Activated naive CD8-positive, alpha-beta T cell (primary cell): ENCODE measurements at regions not wholly inside any gene's neighbourhood (a gene's known extent, or its start where the extent isn't known, plus 50 kb on each side); places are given as distances from the start of the nearest gene placed in this dataset.
"Not testable (repeated sequence)": the region's sequence is repeated elsewhere in the genome, so short reads cannot be mapped to it uniquely, and the experiment has no call there.

Experiments used
- H3K27ac Mint-ChIP-seq: one replicate; pipeline ENCODE4 v1.8.0; 2021; ENCODE audit warnings: mixed read lengths
- H3K27me3 Mint-ChIP-seq: one replicate; pipeline ENCODE4 v1.8.0; 2021; ENCODE audit warnings: mixed read lengths
- H3K36me3 Mint-ChIP-seq: one replicate; pipeline ENCODE4 v1.8.0; 2021; ENCODE audit warnings: mixed read lengths
- H3K4me1 Mint-ChIP-seq: one replicate; pipeline ENCODE4 v1.8.0; 2021; ENCODE audit warnings: low read depth, mixed read lengths
- H3K4me3 Mint-ChIP-seq: one replicate; pipeline ENCODE4 v1.8.0; 2021; ENCODE audit warnings: mild to moderate bottlenecking, mixed read lengths
- H3K9me3 Mint-ChIP-seq: one replicate; pipeline ENCODE4 v1.8.0; 2021; ENCODE audit warnings: low read depth, mixed read lengths

DNA sequence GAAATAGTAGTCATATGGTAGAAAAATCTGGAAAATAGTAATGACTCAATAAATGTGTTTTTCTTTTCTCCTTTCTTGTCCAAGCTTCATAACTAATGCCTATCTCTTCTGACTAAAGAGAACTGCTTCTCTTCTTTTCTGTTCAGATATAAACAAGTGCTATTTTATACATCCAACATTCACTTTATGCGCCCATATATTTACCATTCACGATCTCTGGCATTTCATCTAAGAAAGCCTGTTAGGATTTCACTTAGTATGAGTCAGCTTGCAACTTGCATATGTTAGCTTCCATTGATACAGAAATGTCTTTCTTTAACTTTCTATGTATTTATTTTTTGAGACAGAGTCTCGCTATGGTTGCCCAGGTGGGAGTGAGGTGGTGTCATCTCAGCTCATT is 224.9 kb downstream of the VAPA start:
- no peaks in the 10 kb centered on the region for H3K27me3 Mint-ChIP-seq
- no peak overlapping the region for H3K4me3 Mint-ChIP-seq
- H3K4me1 Mint-ChIP-seq = peaks cover 5% of the 10 kb centered on the region
- H3K36me3 Mint-ChIP-seq = no peaks in the 10 kb centered on the region
- no peak overlapping the region for H3K27ac Mint-ChIP-seq
- no peaks in the 10 kb centered on the region for H3K9me3 Mint-ChIP-seq

DNA sequence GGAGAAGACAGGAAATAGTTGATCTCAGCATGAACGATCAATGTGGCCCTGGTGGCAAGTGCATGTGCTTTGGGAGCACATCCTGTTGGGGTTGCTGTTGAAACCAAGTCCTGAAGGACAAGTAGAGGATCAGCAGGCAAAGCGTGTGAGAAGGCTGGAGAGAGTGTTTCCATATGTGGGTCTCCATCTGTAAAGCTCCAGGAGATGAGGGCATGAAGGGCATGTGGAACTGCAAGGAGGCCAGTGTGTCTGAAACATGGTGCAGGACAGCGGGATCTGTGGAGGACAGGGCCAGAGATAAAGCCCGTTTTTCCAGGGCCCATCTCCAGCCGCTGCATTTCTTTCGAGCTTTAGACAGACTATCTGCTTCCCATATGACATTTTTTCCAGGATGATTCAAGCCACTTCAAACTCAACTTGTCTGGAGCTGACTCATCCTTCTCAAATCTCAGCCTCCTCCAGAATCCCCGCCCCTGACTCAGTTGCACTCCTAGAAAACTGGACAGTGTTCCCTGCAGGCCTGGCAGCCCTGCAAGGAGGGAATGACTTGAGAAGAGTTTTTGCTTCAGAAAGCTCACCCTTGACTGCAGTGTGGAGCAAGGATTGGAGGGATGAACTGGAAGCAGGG is 226.1 kb downstream of the VAPA start:
- H3K4me1 Mint-ChIP-seq = peaks cover 5% of the 10 kb centered on the region
- H3K9me3 Mint-ChIP-seq = no peaks in the 10 kb centered on the region
- no peak overlapping the region for H3K27ac Mint-ChIP-seq
- H3K4me3 Mint-ChIP-seq = no peak overlapping the region
- H3K27me3 Mint-ChIP-seq = no peaks in the 10 kb centered on the region
- H3K36me3 Mint-ChIP-seq = no peaks in the 10 kb centered on the region

DNA sequence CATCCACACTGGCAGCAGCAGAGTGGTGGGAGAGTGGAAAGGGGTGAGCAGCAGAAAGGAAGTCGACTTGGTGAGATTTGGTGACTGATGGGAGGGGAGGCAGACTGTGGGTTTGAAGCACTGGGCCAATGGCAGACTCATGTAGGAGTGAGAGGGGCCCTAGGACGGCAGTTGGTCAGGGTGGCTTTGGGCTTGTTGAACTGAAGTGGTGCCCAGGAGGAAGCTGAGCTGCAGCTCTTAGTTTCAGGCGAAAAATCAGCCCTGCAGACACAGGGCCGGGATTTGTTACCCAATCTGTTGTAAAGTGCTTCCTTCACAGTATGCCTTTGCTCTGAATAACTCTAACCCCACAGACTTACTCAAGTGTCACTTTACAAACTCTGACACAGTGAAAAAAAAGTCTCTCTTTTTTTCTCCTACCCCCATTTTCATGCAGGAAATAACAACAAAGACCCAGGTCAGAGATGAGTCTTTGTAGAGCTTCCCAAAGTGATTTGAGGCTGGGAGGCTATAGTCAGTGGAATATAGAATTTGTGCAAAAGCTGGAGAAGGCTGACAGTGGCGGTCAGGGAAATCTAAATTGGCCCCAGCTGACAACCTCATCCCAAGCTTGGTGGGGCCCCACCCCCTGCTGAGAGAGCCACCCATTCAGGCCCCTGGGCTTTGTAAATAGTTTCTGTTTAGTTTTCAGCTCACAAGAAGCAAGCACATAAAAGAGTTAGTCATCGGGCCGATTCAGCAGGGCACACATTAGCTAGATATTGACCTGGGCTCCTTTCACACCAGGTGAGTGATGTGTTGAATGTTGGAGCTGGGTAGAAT is 226.9 kb downstream of the VAPA start:
- H3K36me3 Mint-ChIP-seq = no peaks in the 10 kb centered on the region
- H3K4me1 Mint-ChIP-seq = peaks cover 5% of the 10 kb centered on the region
- H3K27ac Mint-ChIP-seq = no peak overlapping the region
- H3K9me3 Mint-ChIP-seq = no peaks in the 10 kb centered on the region
- no peak overlapping the region for H3K4me3 Mint-ChIP-seq
- no peaks in the 10 kb centered on the region for H3K27me3 Mint-ChIP-seq

DNA sequence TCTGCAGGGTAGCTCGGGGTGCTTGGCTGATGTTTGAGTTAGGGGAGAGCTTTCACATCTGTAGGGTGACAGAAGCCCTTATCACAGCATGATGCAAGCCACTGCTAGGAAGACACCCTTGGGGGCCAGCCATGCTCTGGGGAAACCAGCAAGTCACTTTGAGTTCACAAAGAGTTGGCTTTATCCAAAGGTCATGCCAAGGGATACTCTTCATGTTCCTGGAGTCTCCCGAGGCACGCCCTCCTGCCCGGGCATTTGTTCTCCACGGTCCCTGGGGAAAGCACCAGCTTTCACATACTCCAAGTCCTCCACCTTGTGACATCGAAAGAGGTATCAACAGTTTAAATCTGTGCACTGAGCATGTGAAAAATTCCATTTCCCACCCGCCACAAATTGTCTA is 227.7 kb downstream of the VAPA start:
- H3K9me3 Mint-ChIP-seq = no peaks in the 10 kb centered on the region
- no peaks in the 10 kb centered on the region for H3K27me3 Mint-ChIP-seq
- H3K36me3 Mint-ChIP-seq = no peaks in the 10 kb centered on the region
- peaks cover 5% of the 10 kb centered on the region for H3K4me1 Mint-ChIP-seq
- no peak overlapping the region for H3K27ac Mint-ChIP-seq
- no peak overlapping the region for H3K4me3 Mint-ChIP-seq

DNA sequence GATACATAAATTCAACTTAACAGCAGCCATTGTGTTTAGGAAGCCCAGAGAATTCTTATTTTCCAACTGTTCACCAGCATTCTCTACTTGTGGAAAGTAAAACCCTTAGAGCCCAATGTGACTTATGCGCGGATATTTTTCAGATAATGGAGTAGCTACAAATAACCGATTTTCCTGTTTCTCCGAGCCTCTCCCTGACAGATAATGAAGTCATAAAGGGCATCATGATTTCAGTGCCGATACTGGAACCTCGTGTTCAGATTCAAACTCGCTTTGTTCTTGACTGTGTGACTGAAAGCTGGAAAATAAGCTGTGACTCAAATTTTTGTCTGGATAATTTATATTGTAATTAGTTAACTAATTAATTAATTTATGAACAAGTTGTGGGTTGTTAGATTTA is 228.2 kb downstream of the VAPA start:
- Mint-ChIP-seq H3K36me3 (no peaks in the 10 kb centered on the region), H3K27ac (no peak overlapping the region), H3K27me3 (no peaks in the 10 kb centered on the region), H3K4me1 (peaks cover 5% of the 10 kb centered on the region), H3K4me3 (no peak overlapping the region), H3K9me3 (no peaks in the 10 kb centered on the region)

DNA sequence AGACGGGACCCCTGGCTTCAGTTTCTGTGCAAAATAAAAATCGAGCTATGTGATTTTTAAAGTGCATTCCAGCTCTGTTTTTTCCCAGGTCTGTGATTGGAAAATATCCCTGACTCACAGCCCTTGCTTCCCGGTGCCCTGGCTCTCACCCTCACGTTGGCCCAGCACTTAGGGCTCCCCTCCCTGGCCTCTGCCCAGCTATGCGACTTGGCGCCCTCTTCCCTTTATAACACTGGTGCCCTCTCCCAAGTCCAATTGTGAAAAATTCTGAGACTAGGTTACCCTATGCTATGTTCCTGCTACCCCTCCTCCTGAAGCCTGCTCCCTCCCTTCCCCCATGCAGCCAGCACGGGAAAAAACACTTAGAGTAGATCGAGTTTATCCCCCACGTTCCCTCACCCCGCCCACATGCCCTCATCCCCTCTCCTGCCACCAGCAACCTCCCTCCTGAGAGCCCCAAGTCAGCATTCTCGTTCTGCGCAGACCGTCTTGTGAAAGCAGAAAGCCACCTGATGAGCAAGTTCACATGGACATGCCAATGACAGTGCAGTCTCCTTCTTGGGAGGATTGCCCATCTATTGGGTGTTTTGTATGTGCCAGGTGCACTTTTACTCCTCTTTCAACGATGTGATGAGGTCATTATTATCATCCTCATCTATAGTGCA is 228.8 kb downstream of the VAPA start:
- Mint-ChIP-seq H3K27me3 (no peaks in the 10 kb centered on the region), H3K27ac (no peak overlapping the region), H3K4me3 (no peak overlapping the region), H3K36me3 (no peaks in the 10 kb centered on the region), H3K4me1 (peaks cover 5% of the 10 kb centered on the region), H3K9me3 (no peaks in the 10 kb centered on the region)

DNA sequence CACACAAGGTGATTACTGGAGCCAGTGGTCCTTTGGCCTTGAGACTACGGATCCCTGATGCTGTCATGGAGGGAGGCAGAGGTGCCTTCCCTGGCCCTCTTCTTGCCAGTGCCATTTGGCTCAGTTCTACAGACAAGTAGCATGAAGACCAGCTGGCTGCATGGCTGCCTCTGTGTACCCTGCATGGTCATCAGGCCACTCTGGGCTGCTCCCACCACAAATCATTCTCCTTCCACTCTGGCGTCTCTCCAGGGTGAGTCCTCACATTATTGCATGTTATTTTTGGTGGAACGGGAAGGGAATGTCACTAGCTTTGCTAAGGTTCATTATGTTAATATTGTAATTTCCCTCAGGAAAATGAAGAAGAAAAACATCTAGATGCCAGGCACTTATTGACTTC is 229.8 kb downstream of the VAPA start:
- no peaks in the 10 kb centered on the region for H3K27me3 Mint-ChIP-seq
- no peak overlapping the region for H3K27ac Mint-ChIP-seq
- no peaks in the 10 kb centered on the region for H3K36me3 Mint-ChIP-seq
- no peak overlapping the region for H3K4me3 Mint-ChIP-seq
- H3K4me1 Mint-ChIP-seq = peaks cover 5% of the 10 kb centered on the region
- H3K9me3 Mint-ChIP-seq = no peaks in the 10 kb centered on the region

DNA sequence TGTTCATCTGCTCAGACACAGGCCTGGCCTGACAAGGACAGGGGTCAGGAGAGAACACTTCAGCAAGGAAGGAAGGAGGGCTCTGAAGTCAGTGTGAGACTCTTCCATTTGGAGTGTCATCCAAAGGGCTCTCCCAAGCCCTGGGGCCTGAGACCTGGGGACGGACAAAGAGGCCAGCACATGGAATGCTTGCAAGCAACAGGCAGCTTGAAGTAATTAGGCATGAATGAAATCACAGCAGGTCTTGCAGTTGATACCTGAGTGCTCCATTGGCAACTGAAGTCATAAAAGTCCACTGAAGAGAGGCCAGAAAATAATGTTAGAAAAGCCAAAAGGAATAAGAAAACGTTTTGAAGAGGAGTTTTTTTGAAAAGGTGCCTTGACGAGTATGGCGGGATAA is 231.7 kb downstream of the VAPA start:
- H3K27ac Mint-ChIP-seq = no peak overlapping the region
- H3K4me1 Mint-ChIP-seq = no peaks in the 10 kb centered on the region
- no peaks in the 10 kb centered on the region for H3K9me3 Mint-ChIP-seq
- H3K27me3 Mint-ChIP-seq = no peaks in the 10 kb centered on the region
- no peaks in the 10 kb centered on the region for H3K36me3 Mint-ChIP-seq
- no peak overlapping the region for H3K4me3 Mint-ChIP-seq

DNA sequence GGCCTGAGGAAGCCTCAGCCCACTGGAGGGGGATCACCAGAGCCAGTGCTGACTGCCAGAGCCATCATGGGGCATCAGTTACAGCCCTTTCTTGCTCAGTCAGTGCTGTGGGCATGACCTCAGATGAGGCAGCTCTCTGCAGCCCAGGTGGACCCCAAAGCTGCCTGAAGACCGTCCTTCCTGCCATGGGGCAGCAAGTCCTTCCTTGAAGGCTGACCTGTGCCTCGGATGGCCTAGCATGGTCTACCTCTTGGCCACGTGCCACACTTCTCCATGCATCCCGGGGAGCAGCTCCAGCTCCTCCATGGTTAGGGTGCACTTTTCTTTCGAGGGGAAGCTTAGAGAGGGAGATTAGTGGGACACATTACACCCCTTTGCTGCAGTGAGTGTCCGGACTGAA is 233.4 kb downstream of the VAPA start:
- no peaks in the 10 kb centered on the region for H3K9me3 Mint-ChIP-seq
- no peaks in the 10 kb centered on the region for H3K4me1 Mint-ChIP-seq
- no peak overlapping the region for H3K27ac Mint-ChIP-seq
- H3K4me3 Mint-ChIP-seq = no peak overlapping the region
- H3K27me3 Mint-ChIP-seq = no peaks in the 10 kb centered on the region
- no peaks in the 10 kb centered on the region for H3K36me3 Mint-ChIP-seq

DNA sequence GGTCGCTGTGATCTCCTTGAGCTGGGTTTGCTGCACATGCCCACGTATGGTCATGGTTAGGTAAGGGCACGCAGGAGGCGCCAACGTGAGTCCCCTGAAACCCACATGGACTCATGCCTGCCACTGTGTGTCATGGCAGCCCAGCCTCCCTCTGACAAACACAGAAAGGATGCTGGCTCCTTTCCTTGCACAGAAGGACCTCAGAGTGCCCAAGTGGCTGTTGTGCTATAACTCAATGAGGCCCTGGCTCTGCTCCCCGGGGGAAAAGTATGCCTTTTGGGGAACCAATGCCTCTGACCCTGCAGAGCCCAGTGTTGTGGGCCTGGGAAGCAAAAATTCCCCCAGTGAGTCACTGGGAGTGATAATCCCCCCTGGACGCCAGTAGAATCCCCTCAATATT is 233.9 kb downstream of the VAPA start:
- H3K4me1 Mint-ChIP-seq = no peaks in the 10 kb centered on the region
- H3K9me3 Mint-ChIP-seq = no peaks in the 10 kb centered on the region
- H3K4me3 Mint-ChIP-seq = no peak overlapping the region
- no peak overlapping the region for H3K27ac Mint-ChIP-seq
- no peaks in the 10 kb centered on the region for H3K27me3 Mint-ChIP-seq
- H3K36me3 Mint-ChIP-seq = no peaks in the 10 kb centered on the region

DNA sequence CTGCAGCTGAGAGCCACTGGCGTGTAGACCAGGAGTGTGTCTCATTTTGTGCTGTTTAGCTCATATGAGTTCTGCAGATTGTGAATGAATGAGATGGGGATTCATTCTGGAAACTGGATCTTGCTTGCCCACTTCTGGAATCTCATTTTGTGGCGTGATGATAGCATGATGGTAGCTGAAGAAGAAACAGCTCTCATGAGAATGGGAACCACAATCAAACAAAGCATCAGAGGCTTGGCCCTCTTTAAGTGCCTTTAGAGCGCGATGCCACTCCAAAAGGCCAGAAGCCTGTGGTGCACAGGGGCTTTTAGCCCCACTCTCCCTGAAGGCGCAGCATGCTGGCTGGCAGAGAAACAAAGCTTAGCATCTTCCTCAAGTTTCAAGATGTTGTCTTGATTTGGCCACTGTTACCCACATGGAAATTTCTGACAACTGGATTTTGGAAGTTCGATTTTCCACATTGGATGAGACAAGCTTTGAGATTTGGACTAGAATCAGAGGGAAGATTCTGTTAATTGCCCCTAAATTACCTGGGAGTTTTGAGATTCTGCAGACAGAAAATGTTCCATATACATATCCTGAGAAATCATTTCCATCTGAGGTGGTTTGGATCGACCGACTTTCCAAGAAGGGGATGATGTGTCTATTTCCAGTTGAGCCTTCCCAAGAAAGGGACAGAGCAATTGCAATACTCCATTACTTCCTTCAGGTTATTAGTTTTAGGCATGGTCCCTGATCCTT is 234.5 kb downstream of the VAPA start:
- no peak overlapping the region for H3K4me3 Mint-ChIP-seq
- no peaks in the 10 kb centered on the region for H3K36me3 Mint-ChIP-seq
- no peaks in the 10 kb centered on the region for H3K9me3 Mint-ChIP-seq
- no peaks in the 10 kb centered on the region for H3K27me3 Mint-ChIP-seq
- no peak overlapping the region for H3K27ac Mint-ChIP-seq
- no peaks in the 10 kb centered on the region for H3K4me1 Mint-ChIP-seq

DNA sequence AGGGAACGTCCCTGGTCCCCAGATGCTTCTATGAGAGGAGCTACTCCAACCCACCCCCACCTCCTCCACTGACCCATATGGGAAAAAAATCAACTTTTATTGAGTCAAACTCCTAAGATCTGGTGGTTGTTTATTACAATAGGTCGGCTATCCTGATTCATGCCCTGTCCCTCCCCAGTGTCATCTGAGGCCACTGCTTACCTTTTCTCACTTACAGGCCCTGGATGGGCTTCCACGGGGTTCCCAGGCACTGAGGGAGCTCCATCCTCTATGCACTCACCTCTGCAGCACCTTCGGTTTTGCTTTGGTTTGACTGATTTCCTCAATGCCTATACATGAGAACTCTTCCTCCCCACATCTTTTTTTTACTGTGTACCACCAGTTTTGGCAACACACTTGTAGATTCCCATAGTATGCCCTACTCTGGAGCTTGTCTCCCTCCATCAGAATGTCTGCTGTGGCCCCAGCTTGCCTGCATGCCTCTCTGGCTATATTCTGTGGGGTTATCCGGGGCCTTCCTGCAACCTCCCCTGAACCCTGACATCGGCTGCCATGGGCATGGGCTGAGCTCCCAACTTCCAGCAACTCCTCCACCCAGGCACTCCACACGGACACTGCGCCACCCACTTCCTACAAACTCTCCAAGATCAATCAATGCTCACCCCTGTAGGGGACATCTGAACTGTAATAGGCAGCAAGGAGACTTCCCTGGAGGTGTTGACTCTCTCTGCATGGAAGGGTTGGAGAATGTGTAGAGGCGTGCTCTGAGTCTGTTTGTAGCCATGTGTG is 236.1 kb downstream of the VAPA start:
- no peaks in the 10 kb centered on the region for H3K36me3 Mint-ChIP-seq

DNA sequence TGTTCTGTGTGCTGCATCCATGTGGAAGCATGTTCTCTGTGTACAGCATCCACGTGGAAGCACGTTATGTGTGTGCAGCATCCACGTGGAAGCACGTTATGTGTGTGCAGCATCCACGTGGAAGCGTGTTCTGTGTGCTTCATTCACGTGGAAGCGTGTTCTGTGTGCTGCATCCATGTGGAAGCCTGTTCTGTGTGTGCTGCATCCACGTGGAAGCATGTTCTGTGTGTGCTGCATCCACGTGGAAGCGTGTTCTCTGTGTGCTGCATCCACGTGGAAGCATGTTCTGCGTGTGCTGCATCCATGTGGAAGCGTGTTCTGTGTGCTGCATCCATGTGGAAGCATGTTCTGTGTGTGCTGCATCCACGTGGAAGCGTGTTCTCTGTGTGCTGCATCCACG is 236.8 kb downstream of the VAPA start:
- not testable (repeated sequence) for H3K27me3 Mint-ChIP-seq, H3K36me3 Mint-ChIP-seq, H3K9me3 Mint-ChIP-seq, H3K27ac Mint-ChIP-seq, H3K4me3 Mint-ChIP-seq, H3K4me1 Mint-ChIP-seq

More for the DNA sequence above, 236.1 kb downstream of the VAPA start:
- no peaks in the 10 kb centered on the region for H3K4me1 Mint-ChIP-seq
- H3K27ac Mint-ChIP-seq = no peak overlapping the region
- no peak overlapping the region for H3K4me3 Mint-ChIP-seq
- no peaks in the 10 kb centered on the region for H3K9me3 Mint-ChIP-seq
- H3K27me3 Mint-ChIP-seq = no peaks in the 10 kb centered on the region

DNA sequence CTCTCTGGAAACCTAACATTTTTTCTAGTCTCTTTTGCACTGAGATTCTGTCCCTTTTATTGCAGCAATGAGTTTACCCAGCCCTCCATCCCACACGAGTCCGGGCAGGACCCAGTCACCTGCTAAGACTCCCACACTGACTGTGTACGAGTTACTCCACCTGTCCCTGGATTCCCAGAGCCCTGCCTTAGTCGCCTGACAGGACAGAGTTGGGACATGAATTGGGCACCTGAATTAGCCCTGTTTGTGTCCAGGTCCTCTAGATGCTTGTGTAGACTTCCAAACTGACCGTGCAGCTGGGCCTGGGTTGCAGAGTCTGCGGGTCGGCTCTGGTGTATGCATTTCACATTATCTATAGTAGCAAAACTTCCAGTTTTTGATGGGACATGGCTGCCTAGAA is 238.7 kb downstream of the VAPA start:
- Mint-ChIP-seq H3K27me3 (no peaks in the 10 kb centered on the region), H3K27ac (no peak overlapping the region), H3K4me3 (no peak overlapping the region), H3K4me1 (no peaks in the 10 kb centered on the region), H3K36me3 (peaks cover 2% of the 10 kb centered on the region), H3K9me3 (peaks cover 7% of the 10 kb centered on the region)
